ENCODE measurements at regions not wholly inside any gene's neighbourhood (a gene's known extent, or its start where the extent isn't known, plus 50 kb on each side); places are given as distances from the start of the nearest gene placed in this dataset.

DNA sequence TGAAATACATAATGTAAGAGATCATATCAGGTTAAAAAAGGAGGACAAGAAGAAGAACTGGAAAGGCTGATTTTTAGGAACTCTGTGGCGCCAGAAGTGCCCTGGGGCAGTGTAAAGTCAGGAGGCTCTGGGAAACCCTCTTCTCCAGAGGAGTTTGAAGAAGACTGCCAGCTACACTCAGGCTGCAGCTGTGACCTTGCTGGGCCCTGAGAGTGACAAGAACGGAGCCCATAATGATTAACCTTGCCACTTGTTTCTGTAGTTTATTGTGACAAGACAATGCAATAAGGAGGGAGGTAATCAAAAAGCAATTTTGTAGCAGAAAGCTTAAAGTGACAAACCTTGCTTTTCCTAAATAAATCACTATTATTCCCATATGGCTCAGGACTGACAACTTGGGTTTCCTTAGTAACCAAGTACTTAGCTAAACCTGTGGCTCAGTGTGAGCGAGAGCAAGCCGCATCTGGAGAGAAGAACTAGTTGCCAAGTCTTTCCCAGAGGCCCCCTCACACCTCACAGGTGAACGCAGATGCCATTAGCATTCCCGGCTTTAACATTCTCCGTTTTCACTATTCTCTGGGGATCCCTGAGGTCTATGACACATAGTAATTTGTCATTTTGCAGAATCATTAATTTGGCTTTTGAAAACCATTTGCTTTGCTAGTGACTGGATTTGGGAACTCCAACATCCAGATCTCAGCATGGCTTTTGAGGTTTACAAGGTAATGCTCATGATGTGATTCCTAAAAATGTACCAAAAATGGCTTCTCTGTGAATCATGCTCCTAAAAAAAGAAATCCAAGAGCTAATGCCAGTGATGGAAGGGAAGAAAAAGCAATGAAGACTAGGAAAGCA lies 115.9 kb downstream of the OMA1 start:
- Mint-ChIP-seq H3K9me3 (no peaks in the 10 kb centered on the region), H3K4me3 (no peak overlapping the region), H3K4me1 (no peaks in the 10 kb centered on the region), H3K36me3 (peaks cover 16% of the 10 kb centered on the region), H3K27me3 (no peaks in the 10 kb centered on the region), H3K27ac (no peak overlapping the region)

DNA sequence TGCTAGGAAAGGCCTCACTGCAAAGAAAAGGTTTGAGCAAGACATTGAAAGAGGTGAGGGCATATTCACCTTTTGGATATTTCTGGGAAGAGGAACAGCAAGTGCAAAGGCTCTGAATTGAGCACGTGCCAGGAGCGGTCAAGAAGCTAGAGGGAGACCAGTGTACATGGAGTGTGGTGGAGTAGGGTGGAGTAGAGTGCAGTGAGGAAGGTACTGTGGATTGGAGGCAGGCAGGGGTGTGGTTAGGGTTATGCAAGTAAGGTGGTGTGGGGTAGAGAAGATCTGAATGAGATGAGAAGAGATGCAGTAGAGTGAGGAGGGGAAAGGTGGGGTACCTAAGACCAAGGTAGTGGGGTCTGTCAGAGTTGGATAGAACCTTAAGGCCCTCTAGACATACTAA lies 119.6 kb downstream of the OMA1 start:
- Mint-ChIP-seq H3K36me3 (peaks cover 20% of the 10 kb centered on the region), H3K9me3 (no peaks in the 10 kb centered on the region)

DNA sequence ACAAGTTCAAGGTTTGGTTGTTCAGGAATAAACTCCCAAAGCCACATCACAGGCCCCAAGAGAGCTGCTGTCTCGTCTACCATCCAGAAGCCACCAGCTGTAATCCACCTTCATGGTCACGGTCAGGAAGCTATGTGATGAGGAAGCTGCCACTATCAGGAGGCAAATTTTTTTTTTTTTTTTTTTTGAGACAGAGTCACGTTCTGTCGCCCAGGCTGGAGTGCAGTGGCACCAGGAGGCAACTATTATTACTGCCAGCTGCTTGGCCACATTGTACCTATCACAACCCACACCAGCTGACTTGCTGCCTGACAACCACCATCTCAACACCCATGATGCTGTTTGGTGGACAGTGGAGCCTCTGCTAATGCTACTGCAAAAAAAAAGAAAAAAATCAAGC lies 124.1 kb downstream of the OMA1 start:
- no peak overlapping the region for H3K4me3 Mint-ChIP-seq
- no peak overlapping the region for H3K27ac Mint-ChIP-seq
- peaks cover 12% of the 10 kb centered on the region for H3K36me3 Mint-ChIP-seq
- H3K4me1 Mint-ChIP-seq: no peaks in the 10 kb centered on the region
- no peaks in the 10 kb centered on the region for H3K9me3 Mint-ChIP-seq
- H3K27me3 Mint-ChIP-seq: no peaks in the 10 kb centered on the region

More for the DNA sequence above, 119.6 kb downstream of the OMA1 start:
- no peaks in the 10 kb centered on the region for H3K4me1 Mint-ChIP-seq
- H3K27ac Mint-ChIP-seq: no peak overlapping the region
- H3K27me3 Mint-ChIP-seq: no peaks in the 10 kb centered on the region
- no peak overlapping the region for H3K4me3 Mint-ChIP-seq

DNA sequence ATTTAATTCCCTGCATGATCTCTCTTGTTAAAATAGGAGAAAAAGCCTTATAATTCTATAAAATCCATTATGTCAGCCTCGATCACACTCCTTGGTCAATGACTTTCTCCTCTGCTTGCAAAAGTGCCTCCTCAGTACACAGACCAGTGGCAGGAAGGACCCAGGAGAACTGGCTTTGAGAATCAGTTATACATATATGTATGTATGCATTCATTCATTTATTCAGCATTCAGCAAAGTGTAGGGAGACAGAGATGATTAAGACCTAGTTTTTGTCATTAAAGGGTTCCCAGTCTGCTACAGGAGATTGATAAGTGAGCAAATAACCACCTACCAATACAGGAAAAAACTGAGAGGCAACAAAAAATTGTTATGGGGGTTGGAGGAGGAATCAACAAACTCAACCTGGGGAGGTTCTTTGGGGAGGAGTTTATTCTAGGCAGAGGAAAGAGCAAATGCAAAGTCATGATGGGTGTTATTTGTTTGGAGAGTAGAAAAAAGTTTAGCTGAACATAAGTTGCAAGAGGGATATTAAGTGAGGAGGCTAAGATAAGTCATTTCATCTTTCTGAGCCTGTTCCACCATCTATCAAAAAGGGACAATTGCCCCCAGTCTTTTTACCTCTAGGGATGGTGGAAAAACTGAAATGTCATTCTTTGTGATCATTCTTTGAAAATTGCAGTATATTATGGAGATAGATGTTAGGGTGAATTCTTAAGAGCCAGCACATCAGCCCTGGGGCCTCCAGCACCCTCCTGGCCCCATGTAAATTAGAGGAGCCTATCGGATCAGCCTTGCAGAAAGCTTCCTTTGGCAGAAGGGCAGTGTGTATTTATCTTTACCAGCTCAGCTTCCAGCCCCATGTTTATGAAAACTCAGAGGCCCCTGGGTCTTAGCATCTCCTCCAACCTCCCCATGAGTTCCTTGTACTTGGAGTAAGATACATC lies 128.0 kb downstream of the OMA1 start:
- Mint-ChIP-seq H3K36me3 (no peaks in the 10 kb centered on the region), H3K27me3 (no peaks in the 10 kb centered on the region), H3K9me3 (no peaks in the 10 kb centered on the region), H3K4me1 (no peaks in the 10 kb centered on the region), H3K27ac (no peak overlapping the region), H3K4me3 (no peak overlapping the region)

DNA sequence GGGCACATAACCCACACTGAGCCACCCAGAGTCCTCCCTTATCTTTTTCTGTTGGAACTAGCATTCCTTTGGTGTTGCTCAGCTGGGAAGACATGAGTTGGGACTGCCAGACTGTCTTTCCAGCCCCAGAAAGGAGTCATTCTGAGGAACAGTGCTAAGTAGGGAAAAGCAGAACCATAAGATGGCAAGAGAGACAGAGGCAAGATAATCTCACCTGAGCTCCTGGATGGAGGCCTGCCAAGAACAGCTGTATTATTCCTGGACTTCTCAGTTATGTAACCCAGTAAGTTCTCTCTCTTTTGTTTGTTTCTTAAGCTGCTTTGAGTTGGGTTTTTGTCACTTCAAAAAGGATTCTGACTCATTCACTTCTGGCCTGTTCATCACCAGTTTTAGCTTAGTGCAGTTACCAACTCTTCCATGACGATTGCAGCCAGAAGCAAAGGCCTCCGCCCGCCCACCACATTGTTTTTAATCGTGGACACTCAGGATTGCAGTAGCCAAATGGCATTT lies 134.4 kb downstream of the OMA1 start:
- Mint-ChIP-seq H3K4me1 (no peaks in the 10 kb centered on the region), H3K36me3 (no peaks in the 10 kb centered on the region), H3K9me3 (no peaks in the 10 kb centered on the region), H3K27me3 (peaks cover 1% of the 10 kb centered on the region), H3K27ac (no peak overlapping the region), H3K4me3 (no peak overlapping the region)

DNA sequence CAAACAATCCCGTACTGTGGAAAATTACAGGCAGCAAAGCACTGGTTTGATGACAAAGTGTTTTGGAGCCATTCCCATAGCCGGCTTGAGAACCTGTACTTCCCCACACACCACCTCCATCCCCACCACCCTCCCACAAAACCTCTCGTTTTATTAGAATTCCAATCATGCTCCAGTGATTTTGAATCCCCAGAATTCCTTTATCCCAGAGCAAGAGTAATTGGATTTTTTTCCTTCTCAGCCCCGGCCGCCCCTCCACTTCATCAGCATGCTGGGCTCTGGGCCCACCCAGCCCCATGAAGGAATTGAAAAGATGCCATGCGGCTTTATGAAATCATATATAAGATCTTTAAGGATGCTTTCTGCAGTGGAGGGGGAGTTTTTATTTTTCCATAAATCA lies 136.6 kb downstream of the OMA1 start:
- no peaks in the 10 kb centered on the region for H3K4me1 Mint-ChIP-seq

DNA sequence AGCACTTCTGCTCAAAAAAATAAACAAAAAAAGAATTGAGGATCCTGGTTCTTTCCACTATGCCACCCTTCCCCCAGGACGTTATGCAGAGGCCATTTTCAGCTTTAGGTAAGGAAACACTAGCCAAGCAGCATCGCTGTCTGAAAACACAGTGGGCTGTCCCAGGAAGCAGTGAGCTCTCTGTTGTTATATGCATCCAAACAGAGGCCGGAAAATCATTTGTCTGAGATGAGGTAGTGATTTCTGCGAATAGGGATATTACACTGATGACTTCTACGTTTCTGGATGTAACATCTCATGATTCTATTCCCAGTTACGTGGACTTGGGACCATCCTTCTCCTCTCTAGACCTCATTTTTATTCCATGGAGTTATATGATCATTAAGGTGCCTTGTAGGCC lies 137.2 kb downstream of the OMA1 start:
- no peaks in the 10 kb centered on the region for H3K36me3 Mint-ChIP-seq
- no peak overlapping the region for H3K27ac Mint-ChIP-seq
- no peaks in the 10 kb centered on the region for H3K9me3 Mint-ChIP-seq

More for the DNA sequence above, 136.6 kb downstream of the OMA1 start:
- no peaks in the 10 kb centered on the region for H3K9me3 Mint-ChIP-seq
- H3K27ac Mint-ChIP-seq: no peak overlapping the region
- H3K4me3 Mint-ChIP-seq: no peak overlapping the region
- H3K27me3 Mint-ChIP-seq: peaks cover 1% of the 10 kb centered on the region
- no peaks in the 10 kb centered on the region for H3K36me3 Mint-ChIP-seq

DNA sequence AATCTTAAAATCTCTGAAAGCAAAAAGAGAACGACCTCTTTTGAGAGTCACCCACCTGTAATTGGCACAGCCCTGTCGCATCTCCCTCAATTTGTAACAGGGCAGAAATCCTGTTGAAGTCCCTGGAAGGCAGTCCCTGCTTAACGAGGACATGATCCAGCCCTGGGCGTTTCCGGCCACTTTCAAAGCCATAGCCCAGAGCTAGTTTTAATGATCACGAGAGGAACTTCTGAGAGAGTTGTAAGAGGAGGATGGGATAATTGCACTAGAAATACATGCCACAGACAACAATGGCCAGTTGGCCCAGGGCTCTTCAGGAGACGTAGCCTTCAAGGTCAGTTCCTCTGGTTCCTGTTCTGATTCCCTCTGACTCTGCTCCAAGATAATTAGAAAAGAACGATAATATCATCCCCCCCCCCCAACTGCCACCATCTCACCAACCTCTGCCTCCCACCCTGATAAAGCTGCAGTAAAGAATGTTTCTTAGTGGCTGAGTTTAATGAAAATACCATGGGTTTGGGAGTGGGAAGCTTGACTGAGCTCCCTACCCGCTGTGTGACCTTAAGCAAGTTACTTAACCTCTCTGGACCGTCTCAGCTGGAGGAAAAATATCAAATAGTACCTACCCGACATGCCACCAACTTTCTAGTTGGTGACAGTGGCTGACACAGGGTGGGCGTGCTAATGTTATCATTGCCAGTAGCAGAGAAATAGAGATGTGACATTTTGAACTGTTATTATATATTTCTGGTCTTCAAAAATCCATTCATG lies 140.0 kb downstream of the OMA1 start:
- Mint-ChIP-seq H3K36me3 (no peaks in the 10 kb centered on the region), H3K27me3 (peaks cover 1% of the 10 kb centered on the region), H3K4me3 (no peak overlapping the region), H3K4me1 (no peaks in the 10 kb centered on the region), H3K9me3 (no peaks in the 10 kb centered on the region), H3K27ac (no peak overlapping the region)

More for the DNA sequence above, 137.2 kb downstream of the OMA1 start:
- no peak overlapping the region for H3K4me3 Mint-ChIP-seq
- H3K4me1 Mint-ChIP-seq: no peaks in the 10 kb centered on the region
- peaks cover 1% of the 10 kb centered on the region for H3K27me3 Mint-ChIP-seq

DNA sequence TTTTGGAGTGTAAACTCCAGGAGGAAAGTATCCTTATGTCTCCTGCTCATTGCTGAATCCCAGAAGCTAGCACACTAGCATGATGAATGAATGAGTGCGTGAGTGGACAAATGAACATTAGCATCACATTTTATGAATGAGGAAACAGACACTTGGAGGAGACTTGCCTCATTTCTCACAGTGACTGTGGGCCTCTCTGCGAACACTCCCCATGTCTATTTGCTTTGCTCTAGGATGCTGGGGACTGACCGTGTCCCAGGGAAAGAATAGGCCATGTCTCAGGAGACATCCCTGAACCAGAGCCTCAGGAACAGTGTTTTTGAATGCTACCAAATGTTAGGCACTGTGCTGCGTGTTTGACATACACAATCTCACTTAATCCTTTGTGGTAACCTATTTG lies 140.9 kb downstream of the OMA1 start:
- H3K27ac Mint-ChIP-seq: no peak overlapping the region
- H3K9me3 Mint-ChIP-seq: no peaks in the 10 kb centered on the region
- peaks cover 1% of the 10 kb centered on the region for H3K27me3 Mint-ChIP-seq
- no peak overlapping the region for H3K4me3 Mint-ChIP-seq
- no peaks in the 10 kb centered on the region for H3K36me3 Mint-ChIP-seq
- no peaks in the 10 kb centered on the region for H3K4me1 Mint-ChIP-seq

DNA sequence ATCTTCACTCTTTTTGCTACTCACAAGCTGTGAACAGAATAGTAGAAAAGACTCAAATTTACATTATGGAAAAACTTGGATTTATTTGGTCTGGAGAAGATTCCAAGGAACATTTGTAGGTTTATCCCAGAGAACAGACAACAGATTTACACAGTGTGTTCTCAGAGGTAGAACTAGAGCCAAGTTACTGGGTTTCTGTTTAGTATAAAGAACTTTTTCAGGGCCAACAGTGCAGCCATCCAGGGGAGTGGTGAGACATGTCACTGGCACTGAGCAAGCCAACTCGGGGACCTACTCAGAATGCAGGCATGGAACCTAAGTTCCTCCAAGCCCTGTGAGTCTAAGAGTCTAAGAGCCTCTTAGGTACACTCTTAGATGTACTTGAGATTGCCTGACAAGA lies 142.6 kb downstream of the OMA1 start:
- no peak overlapping the region for H3K27ac Mint-ChIP-seq
- H3K4me1 Mint-ChIP-seq: no peaks in the 10 kb centered on the region
- peaks cover 1% of the 10 kb centered on the region for H3K27me3 Mint-ChIP-seq
- H3K9me3 Mint-ChIP-seq: no peaks in the 10 kb centered on the region
- H3K4me3 Mint-ChIP-seq: no peak overlapping the region
- H3K36me3 Mint-ChIP-seq: no peaks in the 10 kb centered on the region

DNA sequence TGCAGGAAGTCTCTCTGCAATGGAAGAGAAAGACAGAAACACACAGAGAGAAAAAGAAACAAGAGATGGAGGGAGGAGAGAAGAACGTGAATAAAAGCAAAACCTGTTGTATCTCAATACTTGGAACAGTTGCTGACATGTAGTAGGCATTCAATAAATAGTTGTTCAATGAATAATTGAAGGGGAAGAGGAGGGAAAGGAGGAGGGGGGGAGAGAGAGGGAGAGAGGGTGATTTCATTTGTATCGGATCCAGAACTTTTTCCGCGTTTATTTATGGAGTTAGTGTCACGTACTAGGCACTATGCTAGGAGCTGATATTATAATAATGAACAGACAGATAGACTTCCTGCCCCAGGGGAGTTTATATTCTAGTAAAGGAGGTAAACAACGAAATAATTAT lies 144.1 kb downstream of the OMA1 start:
- Mint-ChIP-seq H3K36me3 (no peaks in the 10 kb centered on the region), H3K27ac (no peak overlapping the region)

DNA sequence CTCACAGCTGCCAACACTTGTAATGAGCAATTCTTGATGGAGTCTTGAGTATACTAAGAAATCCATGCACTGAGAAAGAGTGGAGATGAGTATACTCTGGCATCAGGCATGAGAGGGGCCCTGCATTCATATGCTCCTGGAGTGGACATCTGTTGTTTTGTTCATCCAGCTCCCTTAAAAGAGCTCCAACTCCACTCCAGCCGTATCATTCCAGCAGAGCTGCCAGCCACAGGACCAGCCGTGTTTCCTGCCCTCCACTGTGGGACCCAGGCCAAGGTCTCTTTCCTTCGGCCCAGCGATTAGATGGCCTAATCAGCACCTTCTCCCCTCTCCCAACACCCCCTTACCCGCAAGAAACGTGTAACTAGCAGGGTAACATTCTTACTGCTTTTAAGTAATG lies 144.5 kb downstream of the OMA1 start:
- no peak overlapping the region for H3K4me3 Mint-ChIP-seq
- H3K27me3 Mint-ChIP-seq: no peaks in the 10 kb centered on the region
- no peaks in the 10 kb centered on the region for H3K9me3 Mint-ChIP-seq
- H3K36me3 Mint-ChIP-seq: no peaks in the 10 kb centered on the region
- no peak overlapping the region for H3K27ac Mint-ChIP-seq
- no peaks in the 10 kb centered on the region for H3K4me1 Mint-ChIP-seq

More for the DNA sequence above, 144.1 kb downstream of the OMA1 start:
- Mint-ChIP-seq H3K27me3 (no peaks in the 10 kb centered on the region), H3K4me1 (no peaks in the 10 kb centered on the region), H3K4me3 (no peak overlapping the region), H3K9me3 (no peaks in the 10 kb centered on the region)

DNA sequence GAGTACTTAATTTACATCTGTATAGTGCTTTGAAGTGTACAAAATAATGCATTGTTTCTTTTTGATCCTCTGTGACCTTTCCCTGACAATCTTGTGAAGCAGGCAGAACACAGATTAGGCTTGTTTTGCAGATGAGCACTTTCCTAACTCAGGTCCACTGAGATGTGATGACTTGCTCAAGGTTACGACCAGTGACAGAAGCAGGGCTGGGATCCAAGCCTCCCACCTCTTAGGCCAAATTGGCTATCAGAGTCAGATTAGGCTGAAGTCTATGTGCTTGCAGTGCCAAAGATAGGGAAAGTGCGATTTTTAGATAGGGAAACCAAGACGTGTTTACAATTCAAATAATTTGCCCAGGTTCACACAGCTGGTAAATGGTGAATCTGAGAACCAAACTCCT lies 147.3 kb downstream of the OMA1 start:
- Mint-ChIP-seq H3K27me3 (no peaks in the 10 kb centered on the region), H3K4me3 (no peak overlapping the region), H3K27ac (no peak overlapping the region), H3K4me1 (no peaks in the 10 kb centered on the region), H3K9me3 (no peaks in the 10 kb centered on the region), H3K36me3 (no peaks in the 10 kb centered on the region)

DNA sequence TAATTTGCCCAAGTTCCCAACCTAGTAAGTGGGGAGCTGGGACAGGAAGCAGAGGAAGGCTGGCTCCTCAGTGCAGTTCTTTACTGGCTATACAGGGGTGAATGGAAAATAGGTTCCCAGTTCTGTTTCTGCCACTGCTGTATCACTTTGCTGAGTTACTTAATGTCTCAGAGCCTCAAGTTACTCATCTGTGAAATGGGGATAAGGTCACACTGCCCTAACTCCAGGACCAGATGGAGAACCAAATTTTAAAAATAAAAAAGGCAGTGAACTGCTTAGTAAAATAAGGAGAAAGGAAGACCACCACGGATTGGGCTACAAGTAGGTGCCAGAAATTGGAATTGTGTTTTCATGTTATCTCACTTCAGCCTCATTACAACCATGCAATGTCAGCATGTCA lies 147.8 kb downstream of the OMA1 start:
- H3K27ac Mint-ChIP-seq: no peak overlapping the region
- H3K9me3 Mint-ChIP-seq: no peaks in the 10 kb centered on the region
- no peak overlapping the region for H3K4me3 Mint-ChIP-seq
- no peaks in the 10 kb centered on the region for H3K36me3 Mint-ChIP-seq
- no peaks in the 10 kb centered on the region for H3K4me1 Mint-ChIP-seq
- H3K27me3 Mint-ChIP-seq: no peaks in the 10 kb centered on the region

DNA sequence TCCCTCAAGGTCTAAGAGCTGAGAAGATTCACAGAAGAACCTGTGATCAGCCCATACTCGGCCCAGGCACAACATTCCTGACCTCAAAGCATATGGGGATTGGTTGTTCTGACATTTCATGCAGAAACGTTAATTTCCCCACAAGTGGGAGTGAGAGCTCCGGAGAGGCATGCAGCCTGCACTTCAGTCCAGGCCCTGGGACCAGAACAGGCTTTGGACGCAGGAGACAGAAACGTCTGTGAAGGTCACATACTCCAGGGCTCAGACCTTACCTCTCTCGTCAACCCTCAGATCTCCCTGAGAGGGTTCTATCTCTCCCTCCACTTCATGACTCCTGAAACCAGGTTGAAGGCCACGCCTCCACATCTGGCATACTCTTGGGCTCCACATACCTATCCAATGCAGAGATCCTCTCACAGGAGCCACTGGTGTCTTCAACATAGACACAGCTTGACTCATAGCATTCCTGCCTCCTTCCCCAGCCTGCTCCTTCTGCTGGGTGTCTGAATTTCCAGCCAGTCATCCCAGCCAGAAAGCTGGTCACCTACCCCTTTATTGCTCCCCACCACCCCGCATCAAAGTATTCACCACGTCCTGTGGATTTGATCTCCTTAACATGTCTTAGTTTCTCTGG lies 149.2 kb downstream of the OMA1 start:
- Mint-ChIP-seq H3K27me3 (no peaks in the 10 kb centered on the region), H3K27ac (no peak overlapping the region), H3K9me3 (no peaks in the 10 kb centered on the region), H3K4me1 (no peaks in the 10 kb centered on the region), H3K36me3 (no peaks in the 10 kb centered on the region), H3K4me3 (no peak overlapping the region)
